Pancreas (tissue), 10 donors: ENCODE measurements at regions not wholly inside any gene's neighbourhood (a gene's known extent, or its start where the extent isn't known, plus 50 kb on each side); places are given as distances from the start of the nearest gene placed in this dataset.
A peak's percentile ranks its signal among the peaks of the same experiment; 100 is the strongest.

Source experiments
- ATAC-seq, 4 donors: fragments of 200-7000 bp; cut with Tn5 transposase; one replicate each; pipeline versions ENCODE4 v1.8.0 to v1.9.1; 2020; ENCODE audit warnings: mild to moderate bottlenecking in 4 of 4, moderate library complexity in 4 of 4
- DNase-seq, 6 donors: peaks; one replicate each; pipeline ENCODE4 v3.0.0-alpha.2; 2020
- FAIRE-seq: peaks from 2 replicates; lab custom pipeline; 2012; peaks lifted over from hg19 to GRCh38; lab: Jason Lieb, UNC
- H3K27ac ChIP-seq, 4 donors: fragments of 200-600 bp; sonication (generic); 1 replicate in 3 of 4; 2 replicates in 1 of 4; pipeline versions ENCODE4 v1.5.0 to v1.8.0; 2020
- H3K27me3 ChIP-seq, 4 donors: fragments of 200-600 bp; one replicate each; pipeline ENCODE4 v1.8.0; 2021
- H3K36me3 ChIP-seq, 3 donors: fragments of 200-600 bp; sonication (generic) in 1 of 3; one replicate each; pipeline versions ENCODE4 v1.5.0 to v1.8.0; 2020 to 2021
- H3K4me1 ChIP-seq, 3 donors: fragments of 200-600 bp; one replicate each; pipeline ENCODE4 v1.8.0; 2021
- H3K4me3 ChIP-seq, 4 donors: fragments of 200-600 bp; sonication (generic) in 2 of 4; one replicate each; pipeline versions ENCODE4 v1.5.0 to v1.8.0; 2020 to 2021
- H3K9me3 ChIP-seq, 4 donors: fragments of 200-600 bp; one replicate each; pipeline ENCODE4 v1.8.0; 2021
- CTCF ChIP-seq, 4 donors: fragments of 200-600 bp; sonication (generic) in 3 of 4; IDR thresholded peaks; one replicate each; pipeline versions ENCODE4 v1.5.0 to v1.8.0; 2021; ENCODE audit warnings: antibody characterized with exemption in 4 of 4
- WGBS, 2 donors: extraction: QIAGEN DNeasy Blood & Tissue Kit; methylation state at CpG; one replicate each; pipeline ENCODE4 v1.1.7; 2013; 5-methylcytosine and 5-hydroxymethylcytosine counted together
- intact Hi-C, 3 donors: fragments of 100-400 bp; cut with DNase I; formaldehyde crosslinking; loops; one replicate each; pipeline versions ENCODE4 v1.11.1 to v1.14.2; 2022
- donor health status: healthy with polysubstance abuse.
- donor health status: DM: no; HTN: no; CAD: no; lungs with moderate emphysema.
- donor health status: DM: no; HTN: no; CAD: no.
- donor health status: control.
- donor health status: control.
- donor health status: Bipolar disorder and iron deficiency.
- donor health status: DM: yes; HTN: yes; CAD: no.
- donor health status: DM: no; HTN: no; CAD: no.
- donor health status: DM: no; HTN: no; CAD: no.
- donor health status: DM: yes; HTN: yes; CAD: no.

DNA sequence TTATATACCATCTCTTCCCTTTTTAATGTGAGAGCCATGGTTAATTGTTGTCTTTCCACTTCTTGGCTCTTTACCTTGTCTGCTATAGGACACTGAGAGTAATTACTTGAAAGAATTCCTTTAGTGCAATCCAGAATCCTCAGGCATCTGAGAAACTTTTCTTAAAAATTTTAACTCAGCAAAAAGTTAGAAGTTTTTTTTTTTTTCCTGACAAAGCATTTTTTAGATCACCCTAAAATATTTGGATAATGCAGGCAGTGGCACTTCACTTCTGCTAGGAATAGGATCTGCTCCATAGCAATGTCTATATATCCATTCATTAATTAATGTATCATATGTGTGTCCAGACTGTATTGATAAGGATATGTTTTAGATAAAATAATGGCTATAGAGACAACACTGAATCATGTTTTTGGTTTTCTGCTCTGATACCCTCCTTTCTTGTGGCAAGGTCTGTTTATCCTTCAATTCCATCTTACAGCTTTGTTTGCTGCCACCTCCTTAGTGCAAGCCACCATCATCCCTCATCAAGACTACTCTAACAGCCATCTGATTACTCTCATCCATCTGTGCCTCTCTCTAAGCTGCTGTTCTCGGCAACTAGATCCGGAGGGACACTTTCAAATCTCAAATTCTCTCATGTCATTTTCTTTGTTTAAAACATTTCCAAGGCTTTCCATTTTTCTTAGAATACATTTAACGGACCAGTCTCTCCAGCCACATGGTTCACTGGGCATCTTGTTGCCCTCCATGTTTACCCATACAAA is 563.5 kb downstream of the EDEM1 start:
- no peaks in the 10 kb centered on the region for H3K4me1 ChIP-seq
- intact Hi-C loops, result no loop called here
- H3K27ac ChIP-seq, result no peak overlapping the region
- no peaks in the 10 kb centered on the region for H3K9me3 ChIP-seq
- 82 to 84% methylated on average over 3 of the region's 3 CpGs for WGBS, 2 donors
- TF ChIP-seq CTCF (IDR thresholded peaks at IDR 0.05), result no peak
- no peak for ATAC-seq
- FAIRE-seq, result no peak
- DNase-seq, result no peak
- no peak overlapping the region for H3K4me3 ChIP-seq
- no peaks in the 10 kb centered on the region for H3K36me3 ChIP-seq
- no peaks in the 10 kb centered on the region for H3K27me3 ChIP-seq

DNA sequence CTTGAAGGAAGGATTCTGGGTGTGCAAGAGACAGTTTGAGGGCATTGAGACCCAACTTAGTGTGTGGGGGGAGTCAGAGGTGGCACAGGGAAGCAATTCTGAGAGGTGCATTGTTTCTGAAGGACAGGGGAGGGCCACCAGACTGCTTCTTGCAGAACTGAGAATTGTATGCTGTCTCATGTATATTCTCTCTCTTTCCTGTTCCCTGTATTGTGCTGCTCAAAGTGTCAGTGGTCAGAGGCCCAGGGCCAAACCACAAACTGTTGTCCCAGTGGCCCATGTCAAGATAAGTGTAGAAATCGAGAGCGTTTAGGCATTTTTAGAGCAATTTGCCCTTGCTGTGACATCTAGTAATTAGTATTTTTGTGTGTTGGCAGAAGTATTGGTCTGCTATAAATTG is 567.1 kb downstream of the EDEM1 start:
- ATAC-seq, result peak in 1 of 4 donors; percentile 32
- TF ChIP-seq CTCF (IDR thresholded peaks at IDR 0.05), result no peak
- H3K36me3 ChIP-seq, result no peaks in the 10 kb centered on the region

GRCh38 chr3:5756443-5756842 is 568.9 kb downstream of the EDEM1 start:
- 61 to 66% methylated on average over 4 of the region's 4 CpGs for WGBS, 2 donors
- FAIRE-seq, result no peak
- Histone ChIP-seq H3K36me3 (no peaks in the 10 kb centered on the region), H3K9me3 (no peaks in the 10 kb centered on the region), H3K4me3 (no peak overlapping the region), H3K27me3 (no peaks in the 10 kb centered on the region), H3K4me1 (no peaks in the 10 kb centered on the region), H3K27ac (no peak overlapping the region)
- no peak for ATAC-seq
- intact Hi-C loops, result no loop called here
- TF ChIP-seq CTCF (IDR thresholded peaks at IDR 0.05), result no peak
- DNase-seq, result no peak

More for the DNA sequence above, 567.1 kb downstream of the EDEM1 start:
- FAIRE-seq (no peak), DNase-seq (peak in 1 of 6 donors; percentile 14)
- no peaks in the 10 kb centered on the region for H3K27me3 ChIP-seq
- no peaks in the 10 kb centered on the region for H3K4me1 ChIP-seq
- no peak overlapping the region for H3K4me3 ChIP-seq
- intact Hi-C loops, result no loop called here
- WGBS, 2 donors, result 38 to 56% methylated on average over 2 of the region's 2 CpGs
- no peak overlapping the region for H3K27ac ChIP-seq
- H3K9me3 ChIP-seq, result no peaks in the 10 kb centered on the region

- 84 to 91% methylated on average over 7 of the region's 7 CpGs for WGBS, 2 donors
- TF ChIP-seq CTCF (IDR thresholded peaks at IDR 0.05), result no peak
- no peak overlapping the region for H3K27ac ChIP-seq
- DNase-seq (no peak), ATAC-seq (no peak), FAIRE-seq (no peak)
- no peaks in the 10 kb centered on the region for H3K27me3 ChIP-seq
- H3K4me3 ChIP-seq, result no peak overlapping the region
- intact Hi-C loops, result no loop called here
- no peaks in the 10 kb centered on the region for H3K36me3 ChIP-seq
- H3K4me1 ChIP-seq, result no peaks in the 10 kb centered on the region
- no peaks in the 10 kb centered on the region for H3K9me3 ChIP-seq
Measured at GRCh38 chr3:5757213-5757804, 569.8 kb downstream of the EDEM1 start.

DNA sequence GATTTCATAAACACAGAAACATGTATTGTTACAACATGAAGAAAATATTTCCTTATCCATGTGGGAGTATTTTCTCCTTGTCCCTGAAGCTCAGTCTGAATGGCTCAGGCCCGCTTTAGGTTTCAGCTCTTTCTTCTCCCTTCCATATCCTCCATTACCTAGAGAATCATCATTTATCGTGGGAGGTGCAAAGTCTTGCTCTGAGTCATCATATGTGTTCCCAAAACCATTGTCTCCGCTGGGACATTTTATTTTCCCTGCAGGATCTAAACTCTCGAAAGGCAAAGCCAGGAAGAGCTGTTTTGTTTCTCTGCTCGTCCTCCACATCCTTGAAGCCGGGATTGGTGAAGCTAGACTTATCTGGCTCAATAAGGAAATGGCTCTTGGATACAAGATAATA is 571.2 kb downstream of the EDEM1 start:
- Histone ChIP-seq H3K27me3 (no peaks in the 10 kb centered on the region), H3K27ac (no peak overlapping the region), H3K4me1 (no peaks in the 10 kb centered on the region), H3K36me3 (no peaks in the 10 kb centered on the region), H3K9me3 (no peaks in the 10 kb centered on the region), H3K4me3 (no peak overlapping the region)
- no peak for DNase-seq
- no peak for TF ChIP-seq CTCF (IDR thresholded peaks at IDR 0.05)
- no peak for ATAC-seq
- intact Hi-C loops, result no loop called here
- 78 to 81% methylated on average over 6 of the region's 6 CpGs for WGBS, 2 donors
- FAIRE-seq, result no peak
